ENCODE measurements at regions not wholly inside any gene's neighbourhood (a gene's known extent, or its start where the extent isn't known, plus 50 kb on each side); places are given as distances from the start of the nearest gene placed in this dataset.

GRCh38 chr17:13435230-13435629, 166.5 kb downstream of the HS3ST3A1 start:
- TF ChIP-seq CTCF (conservative IDR thresholded peaks at IDR 0.05; ENCODE audit: low read depth, low read length): no peak
- TF ChIP-seq EZH2 (IDR thresholded peaks at IDR 0.05; ENCODE audit: borderline replicate concordance, low read depth, low read length, poor library complexity, severe bottlenecking): no peak

All from A673 (cell line).